ENCODE measurements at regions not wholly inside any gene's neighbourhood (a gene's known extent, or its start where the extent isn't known, plus 50 kb on each side); places are given as distances from the start of the nearest gene placed in this dataset.
"Not testable (repeated sequence)": the region's sequence is repeated elsewhere in the genome, so short reads cannot be mapped to it uniquely, and the experiment has no call there.

DNA sequence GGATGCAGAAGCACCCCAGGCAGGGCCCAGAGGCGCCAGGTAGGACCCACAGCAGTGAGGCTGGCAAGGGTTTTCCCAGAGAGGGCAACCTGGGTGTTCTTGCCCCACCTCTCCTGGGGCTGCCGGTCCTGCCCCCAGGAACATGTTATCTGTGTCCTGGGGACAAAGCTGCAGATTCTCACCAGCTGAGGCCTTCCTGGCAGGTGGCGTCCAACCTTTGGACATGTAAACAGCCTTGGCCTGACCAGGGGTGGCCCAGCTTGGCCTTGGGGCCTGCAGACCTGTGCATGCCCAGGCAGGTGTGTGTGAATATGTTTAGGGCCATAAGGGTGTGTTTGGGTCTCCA, 101.8 kb upstream of the LARP1 start:
- no peak for DNase-seq (ENCODE audit: low read depth)

DNA sequence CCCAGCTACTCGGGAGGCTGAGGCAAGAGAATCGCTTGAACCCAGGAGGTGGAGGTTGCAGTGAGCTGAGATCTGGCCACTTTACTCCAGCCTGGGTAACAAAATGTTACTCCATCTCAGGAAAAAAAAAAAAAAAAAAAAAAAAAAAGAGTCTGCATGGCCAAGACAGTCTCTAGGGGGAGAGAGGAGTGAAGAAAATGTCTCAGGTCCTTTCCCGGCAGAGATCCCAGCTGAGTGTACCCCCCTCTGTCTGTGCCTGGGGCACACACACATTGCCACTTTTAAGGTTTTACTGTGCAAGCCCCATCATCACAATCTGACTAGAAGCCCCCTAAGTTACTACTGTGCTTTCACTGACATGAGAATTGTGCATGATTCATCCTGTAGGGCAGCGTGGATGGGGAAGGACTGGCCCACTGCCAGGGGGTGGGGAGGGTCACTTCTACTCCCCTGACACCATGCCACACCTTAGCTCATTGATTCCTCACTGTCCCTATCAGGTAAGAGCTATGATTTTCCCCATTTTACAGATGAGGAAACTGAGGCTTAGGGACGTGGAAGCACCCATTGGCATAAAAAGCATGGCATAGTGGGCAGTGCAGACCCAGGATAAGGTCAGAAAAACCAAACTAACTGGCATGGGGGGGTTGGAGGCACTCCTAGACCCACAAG, 102.3 kb upstream of the LARP1 start:
- no peak for DNase-seq (ENCODE audit: low read depth)

DNA sequence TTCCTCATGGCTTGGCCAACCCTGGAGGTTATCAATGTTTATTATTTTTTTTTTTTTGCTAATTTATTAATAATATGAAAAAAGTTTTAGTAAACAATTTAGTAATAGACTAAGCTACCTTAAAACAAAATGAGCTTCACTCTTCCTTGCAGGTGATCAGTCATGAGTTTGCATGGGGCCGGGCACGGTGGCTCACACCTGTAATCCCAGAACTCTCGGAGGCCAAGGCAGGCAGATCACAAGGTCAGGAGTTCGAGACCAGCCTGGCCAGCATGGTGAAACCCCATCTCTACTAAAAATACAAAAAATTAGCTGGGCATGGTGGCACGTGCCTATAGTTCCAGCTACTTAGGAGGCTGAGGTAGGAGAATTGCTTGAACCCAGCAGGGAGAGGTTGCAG, 103.4 kb upstream of the LARP1 start:
- DNase-seq (ENCODE audit: low read depth), result not testable (repeated sequence)

DNA sequence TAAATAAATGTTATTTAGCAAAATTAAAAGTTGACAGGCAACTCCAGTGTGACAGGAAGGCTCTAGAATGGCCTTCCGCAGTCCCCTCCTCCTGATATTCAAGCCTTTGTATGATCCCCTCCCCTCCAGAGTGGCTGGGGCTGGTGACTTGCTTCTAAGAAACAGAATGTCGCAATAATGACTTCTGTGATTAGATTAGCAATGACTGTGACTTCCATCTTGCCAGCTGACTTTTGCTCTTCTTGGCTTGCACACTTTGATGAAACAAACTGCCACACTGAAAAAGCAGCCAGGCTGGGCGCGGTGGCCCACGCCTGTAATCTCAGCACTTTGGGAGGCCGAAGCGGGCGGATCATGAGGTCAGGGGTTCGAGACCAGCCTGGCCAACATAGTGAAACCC, 106.5 kb upstream of the LARP1 start:
- DNase-seq (ENCODE audit: low read depth), result no peak

DNA sequence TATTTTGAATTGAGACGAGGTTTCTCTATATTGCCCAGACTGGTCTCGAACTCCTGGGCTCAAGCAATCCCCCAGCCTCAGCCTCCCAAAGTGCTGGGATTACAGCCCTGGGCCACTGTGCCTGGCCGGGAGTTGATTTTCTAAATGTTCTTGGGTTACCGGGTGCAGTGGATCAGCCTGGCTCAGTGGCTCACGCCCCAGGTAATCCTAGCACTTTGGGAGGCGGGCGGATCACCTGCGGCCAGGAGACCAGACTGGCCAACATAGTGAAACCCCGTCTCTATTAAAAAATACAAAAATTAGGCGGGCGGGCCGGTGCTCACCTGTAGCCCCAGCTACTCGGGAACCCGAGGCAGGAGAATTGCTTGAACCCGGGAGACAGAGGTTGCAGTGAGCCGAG, 106.9 kb upstream of the LARP1 start:
- DNase-seq (ENCODE audit: low read depth), result no peak

DNA sequence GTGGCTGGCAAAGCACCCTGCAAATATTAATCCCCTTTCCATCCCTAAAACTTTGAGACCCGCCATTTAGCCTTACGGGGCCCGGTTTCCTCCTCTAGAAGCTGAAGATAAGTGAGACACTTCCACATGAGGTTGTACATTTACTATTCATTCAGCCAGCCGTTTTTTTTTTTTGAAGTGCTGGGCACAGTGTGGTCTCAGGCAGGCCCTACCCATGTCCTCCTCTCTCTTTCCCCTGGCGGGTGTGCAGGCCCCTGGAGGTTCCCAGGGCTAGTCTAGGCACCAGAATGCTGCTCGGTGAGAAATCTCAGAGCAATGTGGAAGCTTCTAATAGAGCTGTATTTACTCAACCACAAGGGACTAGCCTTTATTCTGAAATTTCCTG, 107.4 kb upstream of the LARP1 start:
- DNase-seq (ENCODE audit: low read depth), result no peak

DNA sequence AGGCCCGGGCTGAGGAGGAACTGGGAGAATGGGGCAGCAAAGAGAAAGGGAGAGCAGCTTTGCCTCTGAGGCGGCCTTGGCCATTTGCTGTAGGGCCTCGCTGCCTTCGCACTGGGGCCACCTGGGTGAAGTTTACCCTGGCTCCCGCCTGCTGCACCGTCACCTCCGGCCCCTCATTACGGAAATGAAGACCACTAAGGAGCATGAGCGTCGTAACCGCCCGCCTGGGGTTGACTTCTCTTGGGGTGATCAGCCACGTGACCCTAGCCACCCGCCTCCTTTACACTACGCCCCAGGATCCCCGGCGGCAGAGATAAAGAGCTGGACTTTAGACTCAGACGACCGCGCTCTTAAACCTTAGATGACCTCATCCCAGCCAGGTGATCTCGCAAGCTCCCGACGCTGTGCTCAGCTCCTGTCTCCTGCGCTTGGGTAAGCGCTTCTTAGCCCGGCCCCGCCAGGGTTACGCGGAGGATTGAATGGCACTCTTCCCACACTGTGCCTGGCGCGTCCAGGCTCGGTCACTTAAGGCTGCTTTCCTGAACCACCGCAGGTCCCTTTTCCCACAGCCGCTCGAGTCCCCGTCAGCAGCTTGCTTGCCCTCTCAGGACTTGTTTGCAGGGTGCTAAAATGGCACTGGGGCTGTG, 107.9 kb upstream of the LARP1 start:
- no peak for DNase-seq (ENCODE audit: low read depth)

DNA sequence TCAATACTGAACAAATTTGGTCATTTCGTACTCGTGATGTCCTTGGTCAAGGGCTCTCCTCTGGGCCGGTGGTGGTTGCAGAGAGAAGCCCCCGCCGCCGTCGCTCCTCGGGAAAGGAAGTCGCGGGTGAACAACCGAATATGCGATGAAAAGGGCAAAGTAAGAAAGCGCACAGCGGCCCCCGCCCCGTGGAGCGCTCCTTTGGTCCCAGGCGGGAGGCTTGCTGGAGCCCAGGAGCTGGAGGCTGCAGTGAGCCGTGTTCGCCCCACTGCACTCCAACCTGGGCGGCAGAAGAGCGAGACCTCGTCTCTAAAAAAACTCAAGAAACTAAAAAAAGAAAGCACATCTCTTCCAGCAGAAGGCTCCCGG, 108.4 kb upstream of the LARP1 start:
- DNase-seq (ENCODE audit: low read depth), result no peak

DNA sequence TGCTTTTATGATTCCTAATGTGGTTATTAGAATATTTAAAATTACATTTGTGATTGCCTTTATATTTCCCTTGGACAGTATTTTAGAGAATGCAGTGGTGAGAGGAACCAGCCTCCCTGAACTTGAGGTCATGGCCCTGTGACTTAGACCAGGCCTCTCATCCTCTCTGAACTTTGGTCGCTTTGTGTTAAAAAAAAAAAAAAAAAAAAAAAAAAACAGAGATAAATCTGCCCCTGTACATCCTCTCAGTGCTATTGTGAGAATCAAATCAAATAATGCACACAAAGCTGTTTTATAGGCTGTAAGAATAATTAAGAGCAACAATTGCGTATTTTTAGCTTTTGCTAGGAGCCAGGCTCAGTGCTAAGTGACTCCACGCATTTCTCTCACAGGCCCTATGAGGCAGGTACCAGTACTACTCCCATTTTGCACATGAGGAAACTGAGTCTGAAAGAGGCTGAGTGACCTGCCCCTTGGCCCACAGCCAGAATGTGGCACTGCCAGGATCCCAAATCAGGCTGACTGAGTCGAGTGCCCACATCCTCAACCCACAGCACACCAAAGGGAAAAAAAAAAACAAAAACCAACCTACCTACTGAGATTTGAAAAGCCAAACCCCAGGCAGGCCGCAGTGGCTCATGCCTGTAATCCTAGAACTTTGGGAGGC, 110.3 kb upstream of the LARP1 start:
- DNase-seq (ENCODE audit: low read depth), result no peak

DNA sequence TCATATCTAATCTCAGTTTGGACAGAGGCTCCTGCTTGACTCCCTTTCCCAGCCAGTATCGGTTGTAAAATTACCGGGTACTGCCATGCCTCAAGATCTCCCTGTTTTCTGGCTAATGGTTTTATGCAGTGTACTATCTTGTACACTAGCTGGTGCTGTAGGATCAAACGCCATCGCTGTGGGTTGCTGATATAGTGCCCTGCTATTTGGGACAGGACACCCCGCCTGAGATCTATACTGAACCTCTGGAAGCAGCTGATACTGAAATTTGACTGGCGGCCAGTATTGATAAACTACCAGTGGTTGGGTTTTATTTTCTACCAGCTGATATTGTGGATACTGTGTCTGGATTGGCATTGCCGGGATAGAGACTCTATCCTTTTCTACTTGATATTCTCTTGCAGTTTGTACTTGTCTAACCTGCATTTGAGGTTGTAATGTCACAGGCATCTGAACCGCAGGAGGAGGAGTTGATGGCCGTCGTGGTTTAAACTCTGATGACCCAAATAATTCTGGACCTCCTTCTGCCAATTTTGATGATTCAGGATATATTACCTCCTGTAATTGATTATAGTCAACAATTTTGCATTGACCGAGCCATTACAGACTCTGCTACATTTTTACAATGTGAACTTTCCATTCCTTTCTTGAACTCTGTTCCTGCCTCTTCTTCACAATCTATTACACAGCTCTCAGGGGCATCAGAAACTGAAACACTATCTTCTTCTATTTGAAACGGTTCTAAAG, 112.5 kb upstream of the LARP1 start:
- DNase-seq (ENCODE audit: low read depth), result peak; percentile 26

DNA sequence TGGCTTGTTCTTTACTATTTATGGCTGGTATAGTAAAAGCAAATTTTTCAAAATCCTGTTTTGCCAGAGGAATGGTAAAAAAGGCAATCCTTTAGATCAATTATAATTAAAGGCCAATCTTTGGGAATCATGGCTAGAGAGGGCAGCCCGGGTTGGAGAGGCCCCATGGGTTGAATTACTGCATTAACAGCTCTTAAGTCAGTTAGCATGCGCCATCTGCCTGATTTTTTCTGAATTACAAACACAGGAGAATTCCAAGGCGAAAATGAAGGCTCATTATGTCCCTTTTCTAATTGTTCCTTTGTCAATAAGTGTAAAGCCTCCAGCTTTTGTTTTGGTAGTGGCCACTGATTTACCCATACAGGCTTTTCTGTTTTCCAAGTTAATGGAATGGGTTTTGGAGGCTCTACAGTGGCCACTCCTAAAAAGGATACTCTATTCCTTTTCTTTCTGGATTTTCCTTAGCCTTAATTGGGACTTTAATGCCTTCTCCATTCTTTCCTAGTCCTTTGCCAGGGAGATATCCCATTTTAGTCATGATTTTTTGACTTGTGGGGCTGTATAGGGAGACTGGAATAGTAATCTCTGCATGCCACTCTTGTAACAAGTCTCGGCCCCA, 114.9 kb upstream of the LARP1 start:
- not testable (repeated sequence) for DNase-seq (ENCODE audit: low read depth)

DNA sequence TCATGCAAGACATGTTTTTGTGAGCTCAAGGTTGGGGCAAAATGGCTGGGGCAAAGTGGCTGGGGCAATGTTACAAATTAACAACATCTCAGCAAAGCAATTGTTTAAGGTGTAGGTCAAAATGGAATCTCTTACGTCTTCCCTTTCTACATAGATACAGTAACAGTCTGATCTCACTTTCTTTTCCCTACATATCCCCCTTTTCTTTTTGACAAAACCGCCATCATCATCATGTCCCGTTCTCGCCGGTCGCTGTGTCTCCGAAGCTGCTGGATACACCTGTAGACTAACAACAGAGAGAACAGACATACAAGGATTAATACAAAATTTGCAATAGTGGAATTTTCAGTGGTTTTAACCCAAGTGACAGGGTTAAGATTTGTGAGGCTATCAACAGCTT, 118.4 kb upstream of the LARP1 start:
- not testable (repeated sequence) for DNase-seq (ENCODE audit: low read depth)

DNA sequence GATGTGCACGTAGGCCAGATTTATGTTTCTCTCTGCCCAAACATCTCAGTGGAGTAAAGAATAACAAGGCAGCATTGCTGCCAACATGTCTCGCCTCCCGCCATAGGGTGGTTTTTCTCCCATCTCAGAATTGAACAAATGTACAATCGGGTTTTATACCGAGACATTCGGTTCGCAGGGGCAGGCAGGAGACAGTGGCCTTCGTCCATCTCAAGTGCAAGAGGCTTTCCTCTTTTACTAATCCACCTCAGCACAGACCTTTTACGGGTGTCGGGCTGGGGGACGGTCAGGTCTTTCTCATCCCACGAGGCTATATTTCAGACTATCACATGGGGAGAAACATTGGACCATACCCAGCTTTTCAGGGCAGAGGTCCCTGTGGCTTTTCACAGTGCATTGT, 118.9 kb upstream of the LARP1 start:
- DNase-seq (ENCODE audit: low read depth), result not testable (repeated sequence)

DNA sequence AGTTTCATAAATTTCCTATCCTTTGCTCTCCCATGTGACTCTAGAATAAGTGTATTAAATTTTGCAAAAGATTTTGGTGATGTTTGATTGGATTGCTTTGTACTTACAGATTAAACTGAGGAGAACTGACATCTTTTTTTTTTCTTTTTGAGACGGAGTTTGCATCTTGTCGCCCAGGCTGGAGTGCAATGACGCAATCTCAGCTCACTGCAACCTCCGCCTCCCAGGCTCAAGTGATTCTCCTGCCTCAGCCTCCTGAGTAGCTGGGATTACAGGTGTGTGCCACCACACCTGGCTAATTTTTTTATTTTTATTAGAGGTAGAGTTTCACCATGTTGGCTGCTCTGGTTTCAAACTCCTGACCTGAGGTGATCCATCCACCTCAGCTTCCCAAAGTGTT, 121.4 kb upstream of the LARP1 start:
- not testable (repeated sequence) for DNase-seq (ENCODE audit: low read depth)

DNA sequence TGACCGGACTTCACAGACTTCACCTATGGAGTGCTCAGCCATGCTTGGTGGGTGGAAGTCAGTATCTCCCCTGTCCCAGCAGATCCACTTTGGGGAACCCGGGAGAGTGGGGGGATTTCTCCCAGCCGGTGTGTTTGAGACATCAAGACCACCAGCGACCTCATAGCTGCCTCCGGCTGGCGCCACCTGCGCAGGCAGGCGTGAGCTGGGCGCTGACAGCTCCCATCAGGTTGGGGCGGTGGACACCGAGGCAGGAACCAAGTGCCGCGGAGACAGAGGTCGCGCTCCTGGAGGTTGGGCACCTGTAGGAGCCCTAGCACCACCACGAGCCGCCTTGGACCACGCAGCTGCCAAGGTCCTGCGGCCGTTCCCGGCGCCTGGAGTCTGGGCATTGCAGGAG, 124.0 kb upstream of the LARP1 start:
- no peak for DNase-seq (ENCODE audit: low read depth)

DNA sequence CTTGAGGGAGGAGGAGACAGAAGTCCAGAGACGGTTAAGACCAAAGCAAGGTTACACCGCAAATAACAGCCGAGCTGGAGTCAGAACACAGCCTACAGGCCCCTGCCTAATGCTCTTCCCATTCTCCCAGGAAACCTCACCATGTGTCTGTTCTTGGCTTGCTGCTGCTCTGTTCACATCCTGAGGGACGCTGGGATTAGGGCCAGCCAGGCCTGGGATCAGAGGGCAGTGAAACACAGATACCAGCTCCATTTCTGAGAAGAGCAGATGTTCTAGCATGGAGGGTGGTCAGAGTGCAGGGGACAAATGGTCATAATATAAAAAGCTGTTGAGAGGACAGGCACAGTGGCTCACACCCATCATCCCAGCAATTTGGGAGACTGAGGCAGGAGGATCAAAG, 124.8 kb upstream of the LARP1 start:
- no peak for DNase-seq (ENCODE audit: low read depth)

DNA sequence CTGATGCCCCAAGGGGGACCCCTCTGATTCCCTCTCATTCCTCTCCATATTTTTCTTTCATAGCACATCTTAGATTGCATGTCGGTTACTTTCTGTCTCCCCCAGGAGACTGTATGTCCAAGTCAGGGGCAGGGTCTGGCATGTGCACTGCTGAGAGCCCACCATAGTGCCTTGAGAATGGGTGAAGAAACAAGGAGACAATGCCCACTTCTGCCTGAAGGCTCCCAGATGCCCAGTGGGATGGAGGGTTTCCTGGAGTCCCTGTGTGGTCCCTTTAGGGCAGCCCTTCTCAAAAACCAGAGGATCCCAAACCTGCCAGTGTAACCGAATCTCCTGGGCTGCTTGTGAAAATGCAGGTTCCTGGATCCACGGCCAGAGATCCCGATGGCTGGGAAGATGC, 126.5 kb upstream of the LARP1 start:
- no peak for DNase-seq (ENCODE audit: low read depth)

DNA sequence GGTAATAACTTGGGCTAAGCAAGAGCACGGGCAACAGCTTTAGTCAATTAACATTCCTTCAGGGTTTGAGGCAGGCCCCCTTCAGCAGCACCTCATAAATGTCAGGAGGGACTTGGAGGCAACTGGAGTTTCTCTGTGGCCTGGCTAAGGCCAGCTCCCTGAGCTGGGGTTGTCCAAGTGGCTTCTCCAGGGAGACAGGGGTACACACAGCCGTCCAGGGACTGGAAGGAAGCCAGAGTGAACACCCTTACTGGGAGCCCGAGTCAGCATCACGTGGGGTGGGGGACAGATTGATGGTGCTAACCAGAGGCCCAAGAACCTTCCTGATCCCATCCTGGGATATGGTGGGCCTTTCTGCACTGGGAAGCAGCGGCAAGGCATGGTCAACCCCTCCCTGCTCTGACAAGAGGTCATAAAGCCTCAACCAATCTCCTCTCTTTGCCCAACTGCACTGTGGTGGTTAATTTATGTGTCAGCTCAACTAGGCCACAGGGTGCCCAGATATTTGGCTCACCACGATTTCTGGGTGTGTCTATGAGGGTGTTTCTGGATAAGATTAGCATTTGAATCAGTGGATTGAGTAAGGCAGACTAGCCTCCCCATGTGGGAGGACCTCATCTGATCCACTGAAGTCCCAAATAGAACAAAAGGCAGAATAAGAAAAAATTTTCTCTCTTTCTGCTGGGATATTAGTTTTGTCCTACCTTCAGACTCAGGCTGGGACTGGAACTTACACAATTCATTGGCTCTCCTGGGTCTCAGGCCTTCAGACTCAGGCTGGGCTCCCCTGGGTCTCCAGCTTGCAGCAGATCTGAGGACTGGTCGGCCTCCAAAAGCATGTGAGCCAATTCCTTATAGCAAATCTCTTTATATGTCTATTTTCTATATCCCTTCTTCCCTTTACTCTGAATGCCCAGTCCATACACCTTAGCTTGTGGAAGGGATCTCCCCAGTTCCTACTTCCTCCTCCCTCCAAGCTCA, 127.2 kb upstream of the LARP1 start:
- no peak for DNase-seq (ENCODE audit: low read depth)

DNA sequence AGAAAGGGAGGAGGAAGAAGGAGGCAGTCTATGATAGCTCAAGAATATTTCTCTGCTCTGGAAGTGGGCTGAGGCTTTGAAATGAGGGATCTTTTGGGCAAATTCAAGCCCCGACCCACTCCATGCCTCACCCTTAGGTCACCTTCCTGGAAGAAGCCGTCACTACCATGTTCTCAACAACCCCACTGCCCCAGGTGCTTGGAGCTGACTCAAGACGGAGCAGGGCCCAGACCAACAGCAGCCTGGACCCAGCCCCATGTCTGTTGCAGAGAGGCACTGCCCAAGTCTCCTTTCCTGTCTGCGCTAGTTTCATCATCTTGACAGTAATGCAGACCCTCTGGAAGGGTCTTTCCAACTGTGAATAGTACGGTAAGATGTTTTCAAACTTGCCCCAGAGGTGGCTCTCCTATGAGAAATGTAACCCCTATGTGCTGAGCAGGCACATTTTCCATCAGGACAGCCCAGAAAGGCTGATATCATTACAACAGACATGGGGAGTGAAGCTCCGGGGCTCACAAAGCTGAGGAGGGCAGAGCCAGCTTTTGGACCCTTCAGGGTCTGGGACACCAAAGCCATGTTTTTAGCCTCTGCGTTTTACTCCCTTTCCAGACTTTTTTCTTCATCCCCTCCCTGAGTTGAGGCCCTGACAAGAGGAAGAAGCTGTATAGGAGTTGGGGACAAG, 128.2 kb upstream of the LARP1 start:
- DNase-seq (ENCODE audit: low read depth), result no peak

DNA sequence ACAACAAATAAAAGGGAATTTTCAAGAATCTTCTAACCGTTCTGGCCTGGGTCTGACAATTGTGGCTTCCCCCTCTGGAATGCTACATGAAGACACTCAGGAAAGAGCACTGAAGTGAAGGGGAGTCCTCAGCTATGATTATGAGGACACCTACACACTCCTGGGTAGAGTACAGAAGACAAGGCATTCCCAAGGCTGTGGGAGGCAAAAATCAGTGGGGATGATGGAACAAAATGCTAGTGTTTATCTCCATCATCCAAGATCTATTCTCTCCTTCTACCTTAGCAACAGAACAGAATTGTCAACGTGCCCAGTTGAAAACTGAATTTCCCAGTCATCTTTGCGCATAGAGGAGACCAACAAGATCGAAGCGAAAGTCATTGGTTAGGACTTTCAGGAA, 130.1 kb upstream of the LARP1 start:
- DNase-seq (ENCODE audit: low read depth), result no peak

DNA sequence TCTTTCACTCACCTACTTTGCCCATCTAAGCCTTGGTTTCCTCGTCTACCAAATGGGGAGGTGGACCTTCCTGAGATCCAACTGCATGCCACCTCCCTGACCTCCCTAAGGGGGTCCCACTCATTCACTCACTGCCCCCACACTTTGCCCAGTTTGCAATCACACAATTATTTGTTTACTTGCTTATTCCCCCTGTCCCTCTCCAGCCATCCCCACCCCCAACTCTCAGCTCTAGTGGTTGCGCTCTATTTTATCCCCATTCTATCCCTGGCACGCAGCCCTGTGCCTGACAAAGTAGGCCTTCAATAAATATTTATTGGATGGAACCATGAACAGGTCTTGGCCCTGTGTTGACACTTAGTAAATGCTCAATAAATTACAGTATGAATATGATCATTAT, 130.8 kb upstream of the LARP1 start:
- no peak for DNase-seq (ENCODE audit: low read depth)
